HepG2 (cell line): ENCODE measurements at regions not wholly inside any gene's neighbourhood (a gene's known extent, or its start where the extent isn't known, plus 50 kb on each side); places are given as distances from the start of the nearest gene placed in this dataset.

Experiments used
- ATF4 ChIP-seq, 2 experiments: fragments of 450-650 bp in 1 of 2; sonication (generic) in 1 of 2; formaldehyde crosslinking; IDR thresholded peaks; 2 replicates each; pipeline versions ENCODE4 v1.5.0 to v1.8.0; 2020 to 2022; ENCODE audit warnings: mild to moderate bottlenecking in 1 of 2, missing genetic modification reagents in 1 of 2
- EED ChIP-seq: sonication (generic); formaldehyde crosslinking; IDR thresholded peaks from 2 replicates; pipeline ENCODE4 v1.5.0; 2020; ENCODE audit warnings: mild to moderate bottlenecking, missing genetic modification reagents
- FOXA1 ChIP-seq, 2 experiments: fragments of 450-650 bp in 1 of 2; sonication (generic) in 1 of 2; formaldehyde crosslinking in 1 of 2; IDR thresholded peaks; 2 replicates each; pipeline versions ENCODE4 v1.4.0 to v1.6.1; 2016 to 2020; ENCODE audit warnings: missing genetic modification reagents in 1 of 2
- GFI1 ChIP-seq: sonication (generic); formaldehyde crosslinking; IDR thresholded peaks from 2 replicates; pipeline ENCODE4 v1.5.0; 2020; ENCODE audit warnings: missing genetic modification reagents, mild to moderate bottlenecking, borderline replicate concordance
- GPBP1L1 ChIP-seq: sonication (generic); formaldehyde crosslinking; IDR thresholded peaks from 2 replicates; pipeline ENCODE4 v1.5.0; 2020; ENCODE audit warnings: mild to moderate bottlenecking, missing genetic modification reagents
- GPN1 ChIP-seq: sonication (generic); formaldehyde crosslinking; IDR thresholded peaks from 2 replicates; pipeline ENCODE4 v1.5.1; 2020; ENCODE audit warnings: missing genetic modification reagents, borderline replicate concordance
- NFIB ChIP-seq: sonication (generic); formaldehyde crosslinking; IDR thresholded peaks from 2 replicates; pipeline ENCODE4 v1.9.0; 2021; ENCODE audit warnings: missing genetic modification reagents, mild to moderate bottlenecking, borderline replicate concordance
- PTBP1 ChIP-seq: fragments of 200-400 bp; formaldehyde crosslinking; IDR thresholded peaks from 2 replicates; pipeline ENCODE4 v1.6.1; 2018; ENCODE audit warnings: low read length, low read depth; ENCODE audit not compliant: poor library complexity, severe bottlenecking
- UBTF ChIP-seq: sonication (generic); formaldehyde crosslinking; IDR thresholded peaks from 2 replicates; pipeline ENCODE4 v1.4.0; 2020; ENCODE audit warnings: mild to moderate bottlenecking, missing genetic modification reagents
- ZBTB37 ChIP-seq: sonication (generic); formaldehyde crosslinking; IDR thresholded peaks from 2 replicates; pipeline ENCODE4 v1.4.0; 2020; ENCODE audit warnings: mild to moderate bottlenecking, missing genetic modification reagents
- ZNF512B ChIP-seq: sonication (generic); formaldehyde crosslinking; IDR thresholded peaks from 2 replicates; pipeline ENCODE4 v1.5.1; 2020; ENCODE audit warnings: missing genetic modification reagents, mild to moderate bottlenecking, borderline replicate concordance
- ZNF660 ChIP-seq: sonication (generic); formaldehyde crosslinking; IDR thresholded peaks from 2 replicates; pipeline ENCODE4 v1.5.1; 2020; ENCODE audit warnings: mild to moderate bottlenecking, low read depth, missing genetic modification reagents, borderline replicate concordance
- ZNF749 ChIP-seq: sonication (generic); formaldehyde crosslinking; IDR thresholded peaks from 2 replicates; pipeline ENCODE4 v1.8.0; 2022; ENCODE audit warnings: mild to moderate bottlenecking, missing genetic modification reagents, moderate library complexity, borderline replicate concordance
- ZUFSP ChIP-seq: sonication (generic); formaldehyde crosslinking; IDR thresholded peaks from 2 replicates; pipeline ENCODE4 v1.9.0; 2021; ENCODE audit warnings: missing genetic modification reagents, mild to moderate bottlenecking, borderline replicate concordance
- TF ChIP-seq, protein P1 (sequence below): sonication (generic); formaldehyde crosslinking; IDR thresholded peaks from 2 replicates; pipeline ENCODE4 v1.4.0; 2020; ENCODE audit warnings: missing genetic modification reagents, borderline replicate concordance

DNA sequence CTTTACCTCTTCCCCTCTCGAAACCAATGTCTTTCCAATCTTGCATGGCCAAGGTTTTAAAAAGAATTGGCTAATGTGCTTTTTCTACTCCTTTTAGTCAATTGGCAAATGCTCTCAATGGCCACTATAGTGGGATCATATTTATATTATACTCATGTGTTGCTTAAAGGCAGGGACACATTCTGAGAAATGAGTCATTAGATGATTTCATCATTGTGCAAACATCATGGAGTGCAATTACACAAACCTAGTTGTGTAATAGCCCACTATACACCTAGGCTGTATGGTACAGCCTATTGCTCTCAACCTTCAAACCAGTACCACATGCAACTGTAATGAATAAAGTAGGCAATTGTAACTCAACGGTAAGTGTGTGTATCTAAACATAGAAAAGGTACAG is 180.9 kb downstream of the HS3ST3A1 start (continued):
- no peak for TF ChIP-seq ZNF512B
- no peak for TF ChIP-seq GPBP1L1 (CRISPR knock-in tag)
- TF ChIP-seq GPN1 (CRISPR knock-in tag): no peak
- TF ChIP-seq ATF4 (CRISPR knock-in tag; IDR thresholded peaks at IDR 0.05): peak in 1 of 2 experiments; percentile 97; a peak in 2 of 4 replicates
- no peak for TF ChIP-seq ZUFSP (CRISPR knock-in tag)
- TF ChIP-seq PTBP1: no peak
- no peak for TF ChIP-seq ZNF660 (CRISPR knock-in tag)
- TF ChIP-seq ZBTB37 (CRISPR knock-in tag): no peak
- TF ChIP-seq ZNF749 (CRISPR knock-in tag): no peak
- TF ChIP-seq EED (CRISPR knock-in tag): no peak
- TF ChIP-seq GFI1 (CRISPR knock-in tag): 0 out of 2 replicates have a peak, but pooled peaks have one; percentile 60
- no peak for TF ChIP-seq NFIB
- TF ChIP-seq FOXA1 (IDR thresholded peaks at IDR 0.05): peak; percentile 68
- peak; percentile 98 for TF ChIP-seq FOXA1 (CRISPR knock-in tag; IDR thresholded peaks at IDR 0.05)
- TF ChIP-seq, protein P1, sequence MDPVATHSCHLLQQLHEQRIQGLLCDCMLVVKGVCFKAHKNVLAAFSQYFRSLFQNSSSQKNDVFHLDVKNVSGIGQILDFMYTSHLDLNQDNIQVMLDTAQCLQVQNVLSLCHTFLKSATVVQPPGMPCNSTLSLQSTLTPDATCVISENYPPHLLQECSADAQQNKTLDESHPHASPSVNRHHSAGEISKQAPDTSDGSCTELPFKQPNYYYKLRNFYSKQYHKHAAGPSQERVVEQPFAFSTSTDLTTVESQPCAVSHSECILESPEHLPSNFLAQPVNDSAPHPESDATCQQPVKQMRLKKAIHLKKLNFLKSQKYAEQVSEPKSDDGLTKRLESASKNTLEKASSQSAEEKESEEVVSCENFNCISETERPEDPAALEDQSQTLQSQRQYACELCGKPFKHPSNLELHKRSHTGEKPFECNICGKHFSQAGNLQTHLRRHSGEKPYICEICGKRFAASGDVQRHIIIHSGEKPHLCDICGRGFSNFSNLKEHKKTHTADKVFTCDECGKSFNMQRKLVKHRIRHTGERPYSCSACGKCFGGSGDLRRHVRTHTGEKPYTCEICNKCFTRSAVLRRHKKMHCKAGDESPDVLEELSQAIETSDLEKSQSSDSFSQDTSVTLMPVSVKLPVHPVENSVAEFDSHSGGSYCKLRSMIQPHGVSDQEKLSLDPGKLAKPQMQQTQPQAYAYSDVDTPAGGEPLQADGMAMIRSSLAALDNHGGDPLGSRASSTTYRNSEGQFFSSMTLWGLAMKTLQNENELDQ (CRISPR knock-in tag): no peak
- TF ChIP-seq UBTF (CRISPR knock-in tag): no peak
